Keratinocyte (primary cell): ENCODE measurements at regions not wholly inside any gene's neighbourhood (a gene's known extent, or its start where the extent isn't known, plus 50 kb on each side); places are given as distances from the start of the nearest gene placed in this dataset.

Experiments
- CTCF ChIP-seq, 3 experiments: IDR thresholded peaks in 1 of 3; conservative IDR thresholded peaks in 1 of 3; optimal IDR thresholded peaks in 1 of 3; 2 replicates in 2 of 3; 3 replicates in 1 of 3; pipeline versions ENCODE3 to v1.5.1; 2011; ENCODE audit warnings: low read length in 3 of 3, mild to moderate bottlenecking in 3 of 3, moderate library complexity in 2 of 3, control low read depth in 1 of 3, inconsistent platforms in 1 of 3; ENCODE audit not compliant: insufficient read depth in 2 of 3; ENCODE audit errors: extremely low read depth in 1 of 3
- EZH2 ChIP-seq: IDR thresholded peaks from one replicate; pipeline ENCODE4 v1.6.1; 2012; ENCODE audit warnings: inconsistent platforms, mild to moderate bottlenecking, low read length, moderate library complexity

DNA sequence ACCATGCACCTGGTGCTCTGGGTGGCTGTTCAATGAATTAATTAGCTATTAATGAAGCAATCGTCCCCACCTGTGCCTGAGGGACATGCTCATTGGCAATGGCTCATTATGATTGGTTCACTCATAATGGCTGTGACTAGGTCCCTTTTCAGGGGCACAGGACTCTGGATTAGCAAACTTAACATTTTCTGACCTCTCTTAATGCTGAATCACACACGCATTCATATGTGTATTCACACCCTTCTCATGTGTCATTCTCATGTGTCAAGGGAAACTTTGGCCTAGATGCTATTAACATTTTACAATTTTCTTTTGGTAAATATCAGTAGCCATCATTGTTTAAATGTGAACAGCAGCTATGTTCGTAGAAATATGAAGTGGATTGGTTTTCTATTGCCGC, 98.9 kb upstream of the PMAIP1 start:
- TF ChIP-seq CTCF (optimal IDR thresholded peaks at IDR 0.05 in 1 of 3, IDR thresholded peaks at IDR 0.05 in 1 of 3, conservative IDR thresholded peaks at IDR 0.05 in 1 of 3; ENCODE audit: extremely low read depth in 1 of 3, insufficient read depth in 2 of 3, low read length in 3 of 3) (no peak), EZH2 (no peak)
